Stomach (tissue), 4 donors: ENCODE measurements at regions not wholly inside any gene's neighbourhood (a gene's known extent, or its start where the extent isn't known, plus 50 kb on each side); places are given as distances from the start of the nearest gene placed in this dataset.

Experiments used
- EP300 ChIP-seq: sonication (generic); formaldehyde crosslinking; IDR thresholded peaks from one replicate; pipeline ENCODE4 v1.6.1; 2017; ENCODE audit warnings: antibody characterized with exemption
- POLR2A ChIP-seq, 4 donors: fragments of 450-650 bp; IDR thresholded peaks; one replicate each; pipeline ENCODE4 v1.6.1; 2016; ENCODE audit warnings: antibody characterized with exemption in 4 of 4, control low read depth in 2 of 4, mild to moderate bottlenecking in 1 of 4, moderate library complexity in 1 of 4
- POLR2AphosphoS5 ChIP-seq, 3 donors: sonication (generic); formaldehyde crosslinking; IDR thresholded peaks; one replicate each; pipeline ENCODE4 v1.6.1; 2016; ENCODE audit warnings: antibody characterized with exemption in 3 of 3
- TF ChIP-seq, protein P1 (sequence below), 7 experiments: fragments of 450-650 bp in 4 of 7; fragments of 200-600 bp in 3 of 7; sonication (generic) in 3 of 7; IDR thresholded peaks; one replicate each; pipeline ENCODE4 v1.5.1; 2016 to 2019; ENCODE audit warnings: antibody characterized with exemption in 7 of 7, control low read depth in 2 of 7, mild to moderate bottlenecking in 1 of 7

DNA sequence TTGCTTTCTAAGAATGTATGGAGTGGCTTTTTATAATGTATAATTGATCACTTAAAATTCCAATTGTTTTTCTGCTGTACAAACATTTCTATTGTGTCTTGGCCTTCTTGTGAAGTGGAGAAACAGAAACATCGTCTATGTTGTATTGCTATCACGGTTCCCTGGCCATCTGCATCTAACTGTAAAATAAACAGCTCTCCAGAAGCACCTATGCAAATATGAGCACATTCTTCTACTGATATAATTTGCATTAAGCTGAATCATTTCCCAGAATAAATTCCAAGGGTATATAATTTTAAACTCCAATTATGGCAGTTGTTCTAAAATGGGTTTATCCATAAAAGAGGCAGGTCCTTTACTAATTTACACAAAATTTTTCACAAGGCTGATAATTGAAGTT lies 261.6 kb upstream of the STS start:
- TF ChIP-seq, protein P1, sequence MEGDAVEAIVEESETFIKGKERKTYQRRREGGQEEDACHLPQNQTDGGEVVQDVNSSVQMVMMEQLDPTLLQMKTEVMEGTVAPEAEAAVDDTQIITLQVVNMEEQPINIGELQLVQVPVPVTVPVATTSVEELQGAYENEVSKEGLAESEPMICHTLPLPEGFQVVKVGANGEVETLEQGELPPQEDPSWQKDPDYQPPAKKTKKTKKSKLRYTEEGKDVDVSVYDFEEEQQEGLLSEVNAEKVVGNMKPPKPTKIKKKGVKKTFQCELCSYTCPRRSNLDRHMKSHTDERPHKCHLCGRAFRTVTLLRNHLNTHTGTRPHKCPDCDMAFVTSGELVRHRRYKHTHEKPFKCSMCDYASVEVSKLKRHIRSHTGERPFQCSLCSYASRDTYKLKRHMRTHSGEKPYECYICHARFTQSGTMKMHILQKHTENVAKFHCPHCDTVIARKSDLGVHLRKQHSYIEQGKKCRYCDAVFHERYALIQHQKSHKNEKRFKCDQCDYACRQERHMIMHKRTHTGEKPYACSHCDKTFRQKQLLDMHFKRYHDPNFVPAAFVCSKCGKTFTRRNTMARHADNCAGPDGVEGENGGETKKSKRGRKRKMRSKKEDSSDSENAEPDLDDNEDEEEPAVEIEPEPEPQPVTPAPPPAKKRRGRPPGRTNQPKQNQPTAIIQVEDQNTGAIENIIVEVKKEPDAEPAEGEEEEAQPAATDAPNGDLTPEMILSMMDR (IDR thresholded peaks at IDR 0.05) = no peak
- TF ChIP-seq POLR2A (IDR thresholded peaks at IDR 0.05) (no peak), EP300 (no peak), POLR2AphosphoS5 (IDR thresholded peaks at IDR 0.05) (no peak)
